HUES6 (cell line): ENCODE measurements at regions not wholly inside any gene's neighbourhood (a gene's known extent, or its start where the extent isn't known, plus 50 kb on each side); places are given as distances from the start of the nearest gene placed in this dataset.

ENCODE experiments used
- H3K27ac ChIP-seq: 2 replicates; pipeline ENCODE4 v1.7.0; 2013; ENCODE audit warnings: low read depth, mild to moderate bottlenecking, low read length, inconsistent platforms
- H3K27me3 ChIP-seq: 2 replicates; pipeline ENCODE4 v1.6.1; 2013; ENCODE audit warnings: low read length; ENCODE audit not compliant: control insufficient read depth, insufficient read depth
- H3K36me3 ChIP-seq: 2 replicates; pipeline ENCODE4 v1.6.1; 2013; ENCODE audit warnings: low read length; ENCODE audit not compliant: control insufficient read depth, insufficient read depth
- H3K4me1 ChIP-seq: 2 replicates; pipeline ENCODE4 v1.6.1; 2013; ENCODE audit warnings: low read length; ENCODE audit not compliant: control insufficient read depth, insufficient read depth
- H3K4me3 ChIP-seq: 2 replicates; pipeline ENCODE4 v1.5.1; 2013; ENCODE audit warnings: low read depth, low read length
- H3K9ac ChIP-seq: one replicate; pipeline ENCODE4 v1.6.1; 2013; ENCODE audit warnings: mild to moderate bottlenecking, low read length
- H3K9me3 ChIP-seq: 2 replicates; pipeline ENCODE4 v1.6.1; 2013; ENCODE audit warnings: low read depth, low read length; ENCODE audit not compliant: control insufficient read depth, insufficient read depth

- H3K9ac ChIP-seq = no peak overlapping the region
- no peak overlapping the region for H3K27ac ChIP-seq
- no peaks in the 10 kb centered on the region for H3K27me3 ChIP-seq
These were observed 197.4 kb upstream of the FOXP2 start for GRCh38 chr7:114217026-114217806.

GRCh38 chr7:114214466-114214865, 200.1 kb upstream of the FOXP2 start:
- no peak overlapping the region for H3K27ac ChIP-seq
- H3K4me3 ChIP-seq = no peak overlapping the region
- H3K36me3 ChIP-seq = no peaks in the 10 kb centered on the region
- H3K9me3 ChIP-seq = no peaks in the 10 kb centered on the region
- no peaks in the 10 kb centered on the region for H3K27me3 ChIP-seq
- no peaks in the 10 kb centered on the region for H3K4me1 ChIP-seq
- H3K9ac ChIP-seq = no peak overlapping the region

More at GRCh38 chr7:114217026-114217806, 197.4 kb upstream of the FOXP2 start:
- Histone ChIP-seq H3K36me3 (no peaks in the 10 kb centered on the region), H3K9me3 (no peaks in the 10 kb centered on the region), H3K4me3 (no peak overlapping the region), H3K4me1 (no peaks in the 10 kb centered on the region)

- no peaks in the 10 kb centered on the region for H3K27me3 ChIP-seq
- H3K9me3 ChIP-seq = no peaks in the 10 kb centered on the region
- no peak overlapping the region for H3K27ac ChIP-seq
- H3K4me1 ChIP-seq = no peaks in the 10 kb centered on the region
- no peak overlapping the region for H3K4me3 ChIP-seq
- H3K36me3 ChIP-seq = no peaks in the 10 kb centered on the region
- no peak overlapping the region for H3K9ac ChIP-seq
These were observed 201.7 kb upstream of the FOXP2 start for GRCh38 chr7:114212721-114213429.

GRCh38 chr7:114209968-114210367, 204.6 kb upstream of the FOXP2 start:
- no peaks in the 10 kb centered on the region for H3K27me3 ChIP-seq
- no peak overlapping the region for H3K4me3 ChIP-seq
- H3K27ac ChIP-seq = no peak overlapping the region
- H3K9ac ChIP-seq = no peak overlapping the region
- no peaks in the 10 kb centered on the region for H3K36me3 ChIP-seq
- no peaks in the 10 kb centered on the region for H3K4me1 ChIP-seq
- no peaks in the 10 kb centered on the region for H3K9me3 ChIP-seq

GRCh38 chr7:114206688-114207087, 207.9 kb upstream of the FOXP2 start:
- no peaks in the 10 kb centered on the region for H3K36me3 ChIP-seq

GRCh38 chr7:114196517-114196916, 218.1 kb upstream of the FOXP2 start:
- Histone ChIP-seq H3K27me3 (no peaks in the 10 kb centered on the region), H3K27ac (no peak overlapping the region), H3K9me3 (no peaks in the 10 kb centered on the region), H3K9ac (no peak overlapping the region), H3K4me3 (no peak overlapping the region), H3K4me1 (no peaks in the 10 kb centered on the region), H3K36me3 (no peaks in the 10 kb centered on the region)

More at GRCh38 chr7:114206688-114207087, 207.9 kb upstream of the FOXP2 start:
- H3K27ac ChIP-seq = no peak overlapping the region
- H3K9me3 ChIP-seq = no peaks in the 10 kb centered on the region
- no peak overlapping the region for H3K4me3 ChIP-seq
- no peak overlapping the region for H3K9ac ChIP-seq
- no peaks in the 10 kb centered on the region for H3K4me1 ChIP-seq
- no peaks in the 10 kb centered on the region for H3K27me3 ChIP-seq

GRCh38 chr7:114190387-114190786, 224.2 kb upstream of the FOXP2 start:
- Histone ChIP-seq H3K36me3 (no peaks in the 10 kb centered on the region), H3K27ac (no peak overlapping the region), H3K9ac (no peak overlapping the region)

GRCh38 chr7:114183311-114184088, 231.1 kb upstream of the FOXP2 start:
- no peak overlapping the region for H3K4me3 ChIP-seq

More at GRCh38 chr7:114190387-114190786, 224.2 kb upstream of the FOXP2 start:
- Histone ChIP-seq H3K9me3 (no peaks in the 10 kb centered on the region), H3K4me3 (no peak overlapping the region), H3K27me3 (no peaks in the 10 kb centered on the region), H3K4me1 (no peaks in the 10 kb centered on the region)

GRCh38 chr7:114182837-114183236, 231.8 kb upstream of the FOXP2 start:
- Histone ChIP-seq H3K36me3 (no peaks in the 10 kb centered on the region), H3K9me3 (no peaks in the 10 kb centered on the region), H3K27ac (no peak overlapping the region), H3K4me3 (no peak overlapping the region), H3K27me3 (no peaks in the 10 kb centered on the region), H3K4me1 (no peaks in the 10 kb centered on the region), H3K9ac (no peak overlapping the region)

More at GRCh38 chr7:114183311-114184088, 231.1 kb upstream of the FOXP2 start:
- Histone ChIP-seq H3K27me3 (no peaks in the 10 kb centered on the region), H3K36me3 (no peaks in the 10 kb centered on the region), H3K27ac (no peak overlapping the region), H3K9ac (no peak overlapping the region), H3K4me1 (no peaks in the 10 kb centered on the region), H3K9me3 (no peaks in the 10 kb centered on the region)

- Histone ChIP-seq H3K27ac (no peak overlapping the region), H3K36me3 (no peaks in the 10 kb centered on the region), H3K9ac (no peak overlapping the region), H3K27me3 (no peaks in the 10 kb centered on the region), H3K9me3 (no peaks in the 10 kb centered on the region), H3K4me3 (no peak overlapping the region), H3K4me1 (no peaks in the 10 kb centered on the region)
These were observed 233.3 kb upstream of the FOXP2 start for GRCh38 chr7:114181280-114181679.
